GM18505 (cell line): ENCODE measurements at regions not wholly inside any gene's neighbourhood (a gene's known extent, or its start where the extent isn't known, plus 50 kb on each side); places are given as distances from the start of the nearest gene placed in this dataset.
"Not testable (repeated sequence)": the region's sequence is repeated elsewhere in the genome, so short reads cannot be mapped to it uniquely, and the experiment has no call there.

ENCODE experiments used
- ATAC-seq: cut with Tn5 transposase; IDR thresholded peaks from one replicate; pipeline ENCODE4 v1.9.1; 2021; ENCODE audit not compliant: unreplicated experiment
- POLR2A ChIP-seq: IDR thresholded peaks from 4 replicates; pipeline ENCODE4 v1.6.1; 2011; ENCODE audit warnings: borderline replicate concordance; ENCODE audit not compliant: insufficient read depth, insufficient read length; ENCODE audit errors: extremely low read depth

DNA sequence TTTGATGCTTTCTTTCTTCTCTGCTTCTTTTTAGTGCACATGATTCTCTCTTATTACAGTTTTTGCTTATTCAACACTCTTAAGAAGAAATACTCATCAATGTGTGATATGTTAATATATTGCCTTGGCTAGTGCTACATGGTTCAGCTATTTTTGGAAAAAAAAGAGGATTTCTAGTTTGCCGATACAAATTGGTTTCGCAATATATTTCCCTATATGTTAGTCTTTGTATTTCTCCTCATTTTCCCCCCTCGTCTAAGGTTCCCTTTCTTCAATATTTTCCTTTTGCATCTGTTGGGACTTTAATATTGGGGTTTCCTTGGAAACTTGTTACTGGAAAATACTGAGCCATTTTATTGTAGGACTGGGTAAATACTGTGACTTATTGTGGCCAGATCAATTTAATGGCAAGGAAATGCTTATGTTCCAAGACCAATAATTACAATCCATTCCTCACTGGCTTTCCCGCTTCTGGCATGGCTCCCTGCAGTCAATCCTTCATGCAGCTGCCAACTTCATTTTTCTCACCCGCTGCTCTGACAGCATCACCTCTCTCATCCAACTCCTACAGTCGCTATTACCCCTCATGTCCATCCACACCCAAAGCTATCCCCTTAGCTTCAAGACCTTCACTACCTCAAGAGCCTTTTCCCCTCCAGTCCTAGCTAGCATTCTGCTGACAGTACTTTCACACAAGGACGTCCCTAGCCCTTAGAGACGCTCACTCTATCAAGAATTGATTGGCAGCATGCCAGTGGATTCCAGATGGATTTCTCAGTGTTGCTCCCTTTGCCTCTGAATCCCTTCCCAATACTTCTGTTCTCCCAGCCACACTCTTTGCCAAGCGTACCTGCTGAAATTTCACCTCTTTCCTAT is 280.1 kb upstream of the TMTC4 start:
- no peak for ATAC-seq
- TF ChIP-seq POLR2A, result no peak

- ATAC-seq, result no peak
- TF ChIP-seq POLR2A, result no peak
Observed at GRCh38 chr13:100951016-100951415, 276.4 kb upstream of the TMTC4 start.

DNA sequence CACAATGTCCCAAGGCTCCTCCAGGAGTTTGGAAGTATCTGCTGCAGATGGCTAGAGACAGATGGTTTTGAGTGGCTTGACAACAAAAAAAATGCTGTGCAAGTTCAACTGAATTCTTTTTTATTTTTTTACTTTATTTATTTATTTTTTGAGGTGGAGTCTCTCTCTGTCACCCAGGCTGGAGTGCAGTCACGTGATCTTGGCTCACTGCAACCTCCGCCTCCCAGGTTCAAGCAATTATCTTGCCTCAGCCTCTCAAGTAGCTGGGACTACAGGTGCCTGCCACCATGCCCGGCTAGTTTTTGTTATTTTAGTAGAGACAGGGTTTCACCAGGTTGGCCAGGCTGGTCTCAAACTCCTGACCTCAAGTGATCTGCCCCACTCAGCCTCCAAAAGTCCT is 274.3 kb upstream of the TMTC4 start:
- ATAC-seq, result not testable (repeated sequence)

- TF ChIP-seq POLR2A, result no peak
- no peak for ATAC-seq
Observed at GRCh38 chr13:100946588-100946987, 272.0 kb upstream of the TMTC4 start.

GRCh38 chr13:100944791-100945345 is 270.3 kb upstream of the TMTC4 start:
- no peak for ATAC-seq
- TF ChIP-seq POLR2A, result no peak

- no peak for ATAC-seq
- TF ChIP-seq POLR2A, result no peak
Observed at GRCh38 chr13:100942742-100943141, 268.1 kb upstream of the TMTC4 start.

- ATAC-seq, result no peak
- TF ChIP-seq POLR2A, result no peak
Observed at GRCh38 chr13:100941377-100942368, 267.1 kb upstream of the TMTC4 start.

GRCh38 chr13:100940658-100941057 is 266.1 kb upstream of the TMTC4 start:
- no peak for TF ChIP-seq POLR2A
- ATAC-seq, result no peak

- ATAC-seq, result no peak
Observed at GRCh38 chr13:100933841-100934240, 259.2 kb upstream of the TMTC4 start.

GRCh38 chr13:100922599-100922998 is 248.0 kb upstream of the TMTC4 start:
- TF ChIP-seq POLR2A, result no peak
- ATAC-seq, result no peak

More at GRCh38 chr13:100933841-100934240, 259.2 kb upstream of the TMTC4 start:
- TF ChIP-seq POLR2A, result no peak

DNA sequence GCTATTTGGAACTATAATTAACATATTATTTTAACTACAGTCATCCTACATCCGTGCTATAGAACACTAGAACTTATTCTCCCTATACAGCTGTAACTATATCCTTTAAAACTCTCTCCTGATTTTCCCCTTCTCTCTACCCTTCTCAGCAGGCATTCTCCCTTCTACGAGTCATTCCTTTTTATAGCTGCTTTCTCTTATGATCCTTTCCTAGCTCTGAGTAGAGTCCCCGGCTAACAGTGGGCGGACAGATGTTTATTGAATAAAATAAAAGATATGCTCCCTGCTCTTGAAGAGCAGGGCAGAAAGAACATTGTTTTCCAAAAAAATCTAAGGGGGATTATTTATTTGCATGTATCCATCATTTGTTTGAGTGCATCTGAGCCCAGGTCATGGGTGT is 246.5 kb upstream of the TMTC4 start:
- no peak for TF ChIP-seq POLR2A
- no peak for ATAC-seq

GRCh38 chr13:100917011-100917410 is 242.4 kb upstream of the TMTC4 start:
- TF ChIP-seq POLR2A, result no peak
- no peak for ATAC-seq

- ATAC-seq, result no peak
Observed at GRCh38 chr13:100913143-100913542, 238.5 kb upstream of the TMTC4 start.

More at GRCh38 chr13:100913143-100913542, 238.5 kb upstream of the TMTC4 start:
- TF ChIP-seq POLR2A, result no peak
